HG02943 (cell line): ENCODE measurements at regions not wholly inside any gene's neighbourhood (a gene's known extent, or its start where the extent isn't known, plus 50 kb on each side); places are given as distances from the start of the nearest gene placed in this dataset.
A peak's percentile ranks its signal among the peaks of the same experiment; 100 is the strongest.

ENCODE experiments used
- ATAC-seq: cut with Tn5 transposase; IDR thresholded peaks from one replicate; pipeline ENCODE4 v1.9.1; 2021; ENCODE audit warnings: mild to moderate bottlenecking, low read depth, moderate library complexity; ENCODE audit not compliant: unreplicated experiment

- no peak for ATAC-seq
These were observed 237.5 kb upstream of the JAG1 start for GRCh38 chr20:10911298-10911697.

GRCh38 chr20:10915815-10916214, 242.0 kb upstream of the JAG1 start:
- ATAC-seq, result no peak

- no peak for ATAC-seq
These were observed 242.5 kb upstream of the JAG1 start for GRCh38 chr20:10916312-10916711.

- ATAC-seq, result no peak
These were observed 244.0 kb upstream of the JAG1 start for GRCh38 chr20:10917826-10918225.

GRCh38 chr20:10919396-10920140, 245.8 kb upstream of the JAG1 start:
- no peak for ATAC-seq

- no peak for ATAC-seq
These were observed 246.6 kb upstream of the JAG1 start for GRCh38 chr20:10920396-10920795.

- ATAC-seq, result no peak
These were observed 247.8 kb upstream of the JAG1 start for GRCh38 chr20:10921491-10922010.

- no peak for ATAC-seq
These were observed 248.7 kb upstream of the JAG1 start for GRCh38 chr20:10922506-10922905.

- ATAC-seq, result no peak
These were observed 249.1 kb upstream of the JAG1 start for GRCh38 chr20:10922941-10923340.

GRCh38 chr20:10924644-10925201, 250.9 kb upstream of the JAG1 start:
- ATAC-seq, result no peak

- ATAC-seq, result no peak
These were observed 252.0 kb upstream of the JAG1 start for GRCh38 chr20:10925767-10926166.

- no peak for ATAC-seq
These were observed 253.3 kb upstream of the JAG1 start for GRCh38 chr20:10927011-10927583.

GRCh38 chr20:10927936-10928840, 254.4 kb upstream of the JAG1 start:
- no peak for ATAC-seq

- no peak for ATAC-seq
These were observed 255.1 kb upstream of the JAG1 start for GRCh38 chr20:10928841-10929421.

GRCh38 chr20:10935658-10936402, 262.0 kb upstream of the JAG1 start:
- ATAC-seq, result no peak

GRCh38 chr20:10936786-10937185, 263.0 kb upstream of the JAG1 start:
- no peak for ATAC-seq

- no peak for ATAC-seq
These were observed 265.6 kb upstream of the JAG1 start for GRCh38 chr20:10939331-10939941.

GRCh38 chr20:10940941-10941340, 267.1 kb upstream of the JAG1 start:
- peak; percentile 99 for ATAC-seq

- no peak for ATAC-seq
These were observed 270.0 kb upstream of the JAG1 start for GRCh38 chr20:10943686-10944265.
